MG63 (cell line): ENCODE measurements at regions not wholly inside any gene's neighbourhood (a gene's known extent, or its start where the extent isn't known, plus 50 kb on each side); places are given as distances from the start of the nearest gene placed in this dataset.
"Not testable (repeated sequence)": the region's sequence is repeated elsewhere in the genome, so short reads cannot be mapped to it uniquely, and the experiment has no call there.

Experiments
- DNase-seq: peaks from one replicate; pipeline ENCODE4 v3.0.0-alpha.2; 2020
- H3K27me3 ChIP-seq: fragments of 250-450 bp; sonication (Bioruptor Pico); 2 replicates; pipeline ENCODE4 v1.5.1; 2020; ENCODE audit warnings: mild to moderate bottlenecking, moderate library complexity
- H3K36me3 ChIP-seq: fragments of 250-450 bp; sonication (Bioruptor Pico); 2 replicates; pipeline ENCODE4 v1.5.1; 2020; ENCODE audit warnings: mild to moderate bottlenecking, moderate library complexity
- H3K4me3 ChIP-seq: fragments of 250-450 bp; sonication (Bioruptor Pico); 2 replicates; pipeline ENCODE4 v1.5.1; 2020; ENCODE audit warnings: mild to moderate bottlenecking, moderate library complexity
- H3K9me3 ChIP-seq: fragments of 250-450 bp; sonication (Bioruptor Pico); 2 replicates; pipeline ENCODE4 v1.5.1; 2020; ENCODE audit warnings: mild to moderate bottlenecking, moderate library complexity

DNA sequence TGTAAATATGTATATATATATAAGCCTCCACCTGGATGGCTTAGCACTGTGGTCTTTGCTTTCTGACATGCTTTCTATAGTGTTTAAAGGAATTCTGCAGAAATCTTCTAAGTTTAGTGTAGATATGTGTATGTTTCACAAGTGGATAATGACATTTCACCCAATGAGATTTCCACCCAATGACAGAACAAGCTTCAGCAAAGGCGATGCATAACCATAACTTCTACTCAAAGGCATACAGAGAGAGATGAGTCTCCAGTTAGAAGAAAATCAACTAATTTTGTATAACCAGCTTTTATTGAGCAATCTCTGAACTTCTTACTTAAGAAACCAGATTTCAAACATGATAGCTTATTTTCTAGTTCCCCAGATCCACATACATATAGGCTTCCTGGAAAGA is 134.0 kb downstream of the DYRK2 start:
- H3K9me3 ChIP-seq: no peaks in the 10 kb centered on the region
- no peak for DNase-seq
- no peaks in the 10 kb centered on the region for H3K36me3 ChIP-seq
- no peak overlapping the region for H3K4me3 ChIP-seq
- H3K27me3 ChIP-seq: no peaks in the 10 kb centered on the region

DNA sequence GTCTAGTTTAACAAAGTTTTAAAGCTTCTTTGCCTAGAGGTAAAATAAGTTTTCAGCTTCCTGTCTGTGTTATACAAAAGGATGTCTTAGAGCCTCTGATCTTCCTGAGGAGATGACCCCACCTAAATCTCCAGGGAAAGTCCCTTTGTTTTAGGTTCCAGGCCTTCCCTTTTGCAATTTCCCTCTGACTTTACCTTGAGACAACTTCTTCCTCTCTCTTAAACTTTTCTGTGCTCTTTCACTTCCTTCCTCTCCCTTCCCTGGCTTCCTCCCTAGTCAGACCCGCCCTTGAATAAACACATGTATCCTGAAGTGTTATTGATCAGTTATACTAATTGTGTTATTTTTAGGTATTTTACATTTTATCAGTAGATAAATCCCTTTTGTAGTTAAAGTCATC is 134.8 kb downstream of the DYRK2 start:
- no peaks in the 10 kb centered on the region for H3K36me3 ChIP-seq
- no peak for DNase-seq
- no peaks in the 10 kb centered on the region for H3K27me3 ChIP-seq
- H3K9me3 ChIP-seq: no peaks in the 10 kb centered on the region
- H3K4me3 ChIP-seq: no peak overlapping the region

- H3K27me3 ChIP-seq: no peaks in the 10 kb centered on the region
These were observed 136.3 kb downstream of the DYRK2 start for GRCh38 chr12:67784831-67785230.

DNA sequence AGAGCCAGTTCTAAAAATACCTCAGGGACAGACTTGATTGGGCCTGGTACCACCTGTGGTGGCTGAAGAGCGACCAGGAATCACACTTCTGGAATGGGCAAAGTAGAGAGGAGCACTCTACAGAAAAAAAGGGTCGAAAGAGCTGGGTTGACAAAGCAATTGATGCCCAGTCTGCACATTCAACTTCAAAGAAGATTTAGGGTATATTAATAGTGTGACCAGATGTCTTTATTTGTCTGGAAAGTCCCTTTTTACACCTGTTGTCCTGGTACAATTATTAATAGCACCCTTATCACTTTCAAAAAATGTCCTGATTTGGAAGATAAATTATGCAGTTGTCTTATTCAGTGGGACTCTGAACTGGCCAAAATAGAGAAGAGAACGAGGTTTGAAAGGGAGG is 137.5 kb downstream of the DYRK2 start:
- Histone ChIP-seq H3K4me3 (no peak overlapping the region), H3K27me3 (no peaks in the 10 kb centered on the region), H3K36me3 (no peaks in the 10 kb centered on the region), H3K9me3 (no peaks in the 10 kb centered on the region; the same call in 1 of the 2 replicates)
- DNase-seq: no peak

More at GRCh38 chr12:67784831-67785230, 136.3 kb downstream of the DYRK2 start:
- Histone ChIP-seq H3K9me3 (no peaks in the 10 kb centered on the region), H3K36me3 (no peaks in the 10 kb centered on the region), H3K4me3 (no peak overlapping the region)
- DNase-seq: no peak

DNA sequence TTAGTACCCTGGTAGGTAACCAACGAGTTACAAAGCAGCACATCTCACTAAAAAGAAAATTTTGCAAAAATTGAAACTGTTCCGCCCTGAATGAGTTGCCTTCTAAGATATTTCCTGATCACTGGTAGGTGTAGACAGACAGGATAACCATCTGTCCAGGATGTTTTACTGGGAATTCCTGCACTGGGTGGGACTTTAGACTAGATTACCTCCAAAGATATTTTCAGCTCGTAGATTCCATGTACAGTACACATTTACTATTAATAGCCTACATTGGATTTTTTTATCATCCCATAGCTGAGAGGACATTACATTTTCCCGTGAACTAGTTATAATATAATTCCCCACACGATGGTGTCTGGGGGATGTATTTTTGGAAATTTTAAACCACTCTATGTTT is 139.6 kb downstream of the DYRK2 start:
- no peak for DNase-seq
- no peak overlapping the region for H3K4me3 ChIP-seq
- H3K27me3 ChIP-seq: no peaks in the 10 kb centered on the region
- H3K36me3 ChIP-seq: no peaks in the 10 kb centered on the region
- H3K9me3 ChIP-seq: peaks cover 10% of the 10 kb centered on the region

- Histone ChIP-seq H3K27me3 (no peaks in the 10 kb centered on the region), H3K9me3 (peaks cover 13% of the 10 kb centered on the region), H3K36me3 (no peaks in the 10 kb centered on the region), H3K4me3 (no peak overlapping the region)
- no peak for DNase-seq
These were observed 140.7 kb downstream of the DYRK2 start for GRCh38 chr12:67789266-67789665.

GRCh38 chr12:67790660-67791059 is 142.1 kb downstream of the DYRK2 start:
- Histone ChIP-seq H3K4me3 (no peak overlapping the region), H3K36me3 (no peaks in the 10 kb centered on the region), H3K27me3 (no peaks in the 10 kb centered on the region), H3K9me3 (peaks cover 13% of the 10 kb centered on the region)
- no peak for DNase-seq

- H3K36me3 ChIP-seq, H3K4me3 ChIP-seq, H3K27me3 ChIP-seq, DNase-seq: not testable (repeated sequence)
- peaks cover 13% of the 10 kb centered on the region for H3K9me3 ChIP-seq
These were observed 142.8 kb downstream of the DYRK2 start for GRCh38 chr12:67791362-67791761.

DNA sequence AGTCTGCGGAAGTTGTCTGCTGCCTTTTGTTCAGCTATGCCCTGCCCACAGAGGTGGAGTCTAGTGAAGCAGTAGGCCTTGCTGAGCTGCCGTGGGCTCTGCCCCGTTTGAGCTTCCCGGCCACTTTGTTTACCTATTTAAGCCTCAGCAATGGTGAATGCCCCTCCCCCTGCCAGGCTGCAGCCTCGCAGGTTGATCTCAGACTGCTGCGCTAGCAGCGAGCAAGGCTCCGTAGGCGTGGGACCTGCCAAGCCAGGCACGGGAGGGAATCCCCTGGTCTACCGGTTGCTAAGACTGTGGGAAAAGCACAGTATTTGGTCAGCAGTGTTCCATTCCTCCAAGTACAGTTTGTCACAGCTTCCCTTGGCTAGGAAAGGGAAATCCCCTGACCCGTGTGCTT is 143.6 kb downstream of the DYRK2 start:
- Histone ChIP-seq H3K9me3 (peaks cover 13% of the 10 kb centered on the region), H3K4me3 (no peak overlapping the region), H3K27me3 (no peaks in the 10 kb centered on the region), H3K36me3 (no peaks in the 10 kb centered on the region)
- DNase-seq: no peak

- H3K36me3 ChIP-seq: no peaks in the 10 kb centered on the region
- H3K9me3 ChIP-seq: peaks cover 13% of the 10 kb centered on the region
- no peaks in the 10 kb centered on the region for H3K27me3 ChIP-seq
- DNase-seq: peak; percentile 53
- H3K4me3 ChIP-seq: no peak overlapping the region
These were observed 145.6 kb downstream of the DYRK2 start for GRCh38 chr12:67794161-67794560.

DNA sequence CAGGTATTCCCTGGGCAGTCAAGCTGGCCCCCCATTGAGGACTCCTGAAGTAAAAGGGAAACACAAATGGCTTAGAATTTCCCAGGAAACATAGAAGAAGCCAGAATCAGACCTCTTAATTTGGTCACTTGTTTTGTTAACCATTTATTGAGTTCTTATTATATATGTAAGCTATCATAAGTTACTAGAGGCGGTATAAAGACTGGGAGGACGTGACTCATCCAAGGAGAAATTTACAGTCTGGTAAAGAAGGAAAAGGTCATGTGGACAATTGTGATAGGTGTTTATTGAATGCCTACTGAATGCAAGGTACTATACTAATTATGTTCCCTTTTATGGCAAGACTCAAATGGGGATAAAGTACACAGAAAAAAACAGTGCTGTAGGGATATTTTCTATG is 146.7 kb downstream of the DYRK2 start:
- no peaks in the 10 kb centered on the region for H3K27me3 ChIP-seq
- peaks cover 13% of the 10 kb centered on the region for H3K9me3 ChIP-seq
- H3K4me3 ChIP-seq: no peak overlapping the region
- no peak for DNase-seq
- H3K36me3 ChIP-seq: no peaks in the 10 kb centered on the region

GRCh38 chr12:67797185-67797741 is 148.7 kb downstream of the DYRK2 start:
- Histone ChIP-seq H3K9me3 (peaks cover 3% of the 10 kb centered on the region; the same call in 1 of the 2 replicates), H3K4me3 (no peak overlapping the region), H3K27me3 (no peaks in the 10 kb centered on the region), H3K36me3 (no peaks in the 10 kb centered on the region)
- DNase-seq: peak; percentile 60

GRCh38 chr12:67797753-67798152 is 149.2 kb downstream of the DYRK2 start:
- no peak overlapping the region for H3K4me3 ChIP-seq
- no peaks in the 10 kb centered on the region for H3K27me3 ChIP-seq
- peaks cover 3% of the 10 kb centered on the region; the same call in 1 of the 2 replicates for H3K9me3 ChIP-seq
- no peaks in the 10 kb centered on the region for H3K36me3 ChIP-seq
- DNase-seq: no peak

DNA sequence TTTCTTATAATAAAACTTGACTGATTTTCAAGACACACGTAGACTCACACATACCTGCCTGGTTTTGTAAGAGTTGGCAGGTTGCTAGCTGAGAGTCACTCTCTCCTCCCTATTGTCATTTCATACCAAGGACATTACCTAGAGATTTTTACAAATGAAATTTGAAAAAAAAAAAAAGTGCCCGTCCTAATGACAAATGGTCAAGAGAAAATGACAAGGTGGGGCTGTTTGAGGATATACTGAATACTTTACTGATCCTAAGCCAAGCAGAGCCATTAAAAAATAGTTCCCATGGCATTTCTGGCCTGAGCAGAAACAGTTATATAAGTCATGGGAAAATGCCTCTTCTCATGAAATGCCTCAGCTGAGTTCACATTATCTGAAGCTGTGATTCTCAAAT is 150.2 kb downstream of the DYRK2 start:
- DNase-seq: no peak
- Histone ChIP-seq H3K9me3 (no peaks in the 10 kb centered on the region; the same call in 1 of the 2 replicates), H3K4me3 (no peak overlapping the region), H3K27me3 (no peaks in the 10 kb centered on the region), H3K36me3 (no peaks in the 10 kb centered on the region)

DNA sequence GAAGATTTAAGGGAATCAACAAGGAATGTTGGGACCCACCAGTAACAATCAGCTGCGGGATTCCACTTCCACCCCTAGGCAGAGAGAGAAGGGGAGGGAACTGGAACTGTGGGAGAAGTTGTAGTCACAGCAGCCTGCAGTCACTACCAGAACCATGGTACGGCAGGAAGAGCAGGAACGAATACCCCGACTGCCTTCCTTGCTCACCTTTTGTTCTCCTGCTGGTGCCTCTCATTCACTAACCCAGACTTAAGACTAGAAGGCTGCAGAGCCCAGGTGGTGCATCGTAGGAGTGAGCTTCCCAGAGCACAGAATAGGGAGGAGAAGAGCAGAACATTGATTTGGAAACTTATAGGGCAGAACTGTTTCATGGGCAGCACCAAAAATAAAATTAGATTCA is 154.2 kb downstream of the DYRK2 start:
- Histone ChIP-seq H3K9me3 (no peaks in the 10 kb centered on the region), H3K27me3 (no peaks in the 10 kb centered on the region), H3K36me3 (no peaks in the 10 kb centered on the region), H3K4me3 (no peak overlapping the region)
- DNase-seq: no peak

DNA sequence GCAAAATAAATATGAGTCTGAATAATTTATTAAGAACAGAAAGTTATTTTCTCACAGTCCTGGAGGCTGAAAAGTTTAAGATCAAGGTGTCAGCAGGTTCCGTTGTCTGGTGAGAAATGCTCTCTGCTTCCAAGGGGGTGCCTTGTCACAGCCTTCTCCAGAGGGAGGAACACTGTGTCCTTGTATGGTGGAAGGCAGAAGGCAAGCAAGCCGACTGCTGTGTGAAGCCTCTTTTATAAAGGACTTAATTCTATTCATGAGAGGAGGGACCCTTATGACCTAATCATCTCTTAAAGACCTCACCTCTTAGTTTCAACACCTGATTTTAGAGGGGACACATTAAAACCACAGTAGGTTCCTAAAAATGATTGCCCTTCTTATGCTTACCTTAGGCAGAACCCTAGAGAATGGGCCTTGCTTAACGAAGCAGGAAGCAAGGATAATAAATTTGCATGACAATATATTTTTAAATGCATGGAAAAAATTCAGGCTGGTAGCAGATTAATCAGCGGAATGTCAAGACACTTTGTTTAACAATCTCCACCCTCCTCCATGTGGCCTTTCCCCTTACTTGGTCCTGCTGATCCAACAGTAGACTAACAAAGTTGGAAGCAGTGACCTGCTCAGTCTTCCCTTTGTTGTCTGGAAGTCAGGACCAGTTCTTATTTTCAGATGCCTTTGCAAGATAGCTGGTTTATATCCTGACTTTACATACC is 154.9 kb downstream of the DYRK2 start:
- Histone ChIP-seq H3K36me3 (no peaks in the 10 kb centered on the region), H3K9me3 (no peaks in the 10 kb centered on the region), H3K4me3 (no peak overlapping the region), H3K27me3 (no peaks in the 10 kb centered on the region)
- no peak for DNase-seq

- Histone ChIP-seq H3K36me3 (no peaks in the 10 kb centered on the region), H3K27me3 (no peaks in the 10 kb centered on the region), H3K4me3 (no peak overlapping the region), H3K9me3 (no peaks in the 10 kb centered on the region)
- DNase-seq: no peak
These were observed 155.6 kb downstream of the DYRK2 start for GRCh38 chr12:67804168-67804567.

DNA sequence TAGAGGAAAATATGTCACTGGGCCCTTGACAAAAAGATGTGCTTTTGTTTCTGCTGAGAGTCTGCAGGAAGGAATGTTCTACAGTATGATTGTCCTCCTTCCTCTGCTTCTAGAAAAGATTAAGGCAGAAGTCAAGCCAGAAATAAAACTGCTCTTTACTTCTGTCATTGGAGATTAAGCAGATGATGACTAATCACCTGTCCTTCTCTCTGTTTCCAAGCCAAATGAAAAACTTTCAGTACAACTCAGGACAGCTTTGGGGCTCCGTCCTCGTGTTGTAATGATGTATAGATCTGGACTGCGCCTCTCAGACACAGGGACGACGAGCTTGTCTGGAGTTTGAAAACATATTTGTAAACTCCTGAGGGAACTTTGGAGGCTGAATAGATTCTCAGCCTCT is 159.3 kb downstream of the DYRK2 start:
- Histone ChIP-seq H3K36me3 (no peaks in the 10 kb centered on the region), H3K4me3 (no peak overlapping the region), H3K9me3 (peaks cover 5% of the 10 kb centered on the region), H3K27me3 (no peaks in the 10 kb centered on the region)
- no peak for DNase-seq
